ENCODE measurements at regions not wholly inside any gene's neighbourhood (a gene's known extent, or its start where the extent isn't known, plus 50 kb on each side); places are given as distances from the start of the nearest gene placed in this dataset.

GRCh38 chr3:43183456-43183855, 77.6 kb upstream of the POMGNT2 start:
- Histone ChIP-seq H3K27ac (replicated peaks) (no peak overlapping the region), H3K27me3 (ENCODE audit: insufficient read depth, poor library complexity, severe bottlenecking) (no peaks in the 10 kb centered on the region), H3K4me3 (replicated peaks; ENCODE audit: insufficient read depth, low read length) (no peak overlapping the region)
- TF ChIP-seq SPI1 (IDR thresholded peaks at IDR 0.05; ENCODE audit: borderline replicate concordance, low read depth) (no peak), REST (IDR thresholded peaks at IDR 0.05; ENCODE audit: insufficient replicate concordance, low read depth) (no peak), GABPA (IDR thresholded peaks at IDR 0.05; ENCODE audit: low read depth) (no peak), POLR2AphosphoS5 (IDR thresholded peaks at IDR 0.05; ENCODE audit: low read depth) (no peak)
- TF ChIP-seq, protein P1, sequence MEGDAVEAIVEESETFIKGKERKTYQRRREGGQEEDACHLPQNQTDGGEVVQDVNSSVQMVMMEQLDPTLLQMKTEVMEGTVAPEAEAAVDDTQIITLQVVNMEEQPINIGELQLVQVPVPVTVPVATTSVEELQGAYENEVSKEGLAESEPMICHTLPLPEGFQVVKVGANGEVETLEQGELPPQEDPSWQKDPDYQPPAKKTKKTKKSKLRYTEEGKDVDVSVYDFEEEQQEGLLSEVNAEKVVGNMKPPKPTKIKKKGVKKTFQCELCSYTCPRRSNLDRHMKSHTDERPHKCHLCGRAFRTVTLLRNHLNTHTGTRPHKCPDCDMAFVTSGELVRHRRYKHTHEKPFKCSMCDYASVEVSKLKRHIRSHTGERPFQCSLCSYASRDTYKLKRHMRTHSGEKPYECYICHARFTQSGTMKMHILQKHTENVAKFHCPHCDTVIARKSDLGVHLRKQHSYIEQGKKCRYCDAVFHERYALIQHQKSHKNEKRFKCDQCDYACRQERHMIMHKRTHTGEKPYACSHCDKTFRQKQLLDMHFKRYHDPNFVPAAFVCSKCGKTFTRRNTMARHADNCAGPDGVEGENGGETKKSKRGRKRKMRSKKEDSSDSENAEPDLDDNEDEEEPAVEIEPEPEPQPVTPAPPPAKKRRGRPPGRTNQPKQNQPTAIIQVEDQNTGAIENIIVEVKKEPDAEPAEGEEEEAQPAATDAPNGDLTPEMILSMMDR (IDR thresholded peaks at IDR 0.05; ENCODE audit: insufficient read depth, low read length), result no peak
- no peak for DNase-seq (ENCODE audit: low read depth in 1 of 2, low spot score in 1 of 2)

DNA sequence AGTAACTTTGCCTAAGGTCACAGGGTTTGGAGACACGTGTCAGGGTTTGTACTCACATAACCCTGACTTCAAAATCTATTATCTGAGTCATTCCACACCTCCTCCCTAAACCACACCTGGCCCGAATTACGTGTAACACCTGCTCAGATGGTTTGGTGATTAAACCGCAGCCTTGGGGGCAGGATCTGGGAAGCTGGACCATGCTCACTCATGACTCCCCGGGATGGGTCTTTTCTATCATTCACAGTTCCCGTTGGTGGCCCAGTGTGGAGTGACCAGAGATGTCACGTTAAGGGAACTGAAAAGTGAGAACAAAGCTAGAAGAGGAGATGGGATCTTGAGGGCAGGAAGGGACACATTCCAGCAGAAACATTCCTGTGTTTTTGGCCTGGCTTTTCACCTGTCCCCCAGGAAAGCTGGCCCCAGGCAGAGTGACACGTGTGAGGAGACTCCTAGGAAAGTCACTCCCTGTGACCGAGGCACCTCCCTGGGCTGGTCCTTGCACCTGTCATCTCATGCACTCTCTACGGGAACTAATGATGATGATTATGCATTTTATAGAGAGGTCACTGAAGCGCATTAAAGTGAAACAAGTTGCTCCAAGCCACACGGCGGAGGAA, 75.4 kb upstream of the POMGNT2 start:
- peak in 1 of 2 experiments; percentile 2 for DNase-seq (ENCODE audit: low read depth in 1 of 2, low spot score in 1 of 2)
- Histone ChIP-seq H3K27me3 (ENCODE audit: insufficient read depth, poor library complexity, severe bottlenecking) (no peaks in the 10 kb centered on the region), H3K27ac (replicated peaks) (no peak overlapping the region), H3K4me3 (replicated peaks; ENCODE audit: insufficient read depth, low read length) (no peak overlapping the region)
- no peak for TF ChIP-seq POLR2AphosphoS5 (IDR thresholded peaks at IDR 0.05; ENCODE audit: low read depth)

GRCh38 chr3:43180694-43181093, 74.8 kb upstream of the POMGNT2 start:
- Histone ChIP-seq H3K27ac (replicated peaks) (peak overlapping the region; percentile 53), H3K27me3 (ENCODE audit: insufficient read depth, poor library complexity, severe bottlenecking) (no peaks in the 10 kb centered on the region), H3K4me3 (replicated peaks; ENCODE audit: insufficient read depth, low read length) (no peak overlapping the region)
- no peak for TF ChIP-seq GABPA (IDR thresholded peaks at IDR 0.05; ENCODE audit: low read depth)
- DNase-seq (ENCODE audit: low read depth in 1 of 2, low spot score in 1 of 2), result peak in 1 of 2 experiments; percentile 26

GRCh38 chr3:43180027-43180426, 74.1 kb upstream of the POMGNT2 start:
- peak; percentile 45 to 69 for DNase-seq (ENCODE audit: low read depth in 1 of 2, low spot score in 1 of 2)
- TF ChIP-seq, protein P1 (IDR thresholded peaks at IDR 0.05; ENCODE audit: insufficient read depth, low read length), result no peak
- TF ChIP-seq SPI1 (IDR thresholded peaks at IDR 0.05; ENCODE audit: borderline replicate concordance, low read depth) (peak; percentile 49; the same call in 1 of the 2 replicates), REST (IDR thresholded peaks at IDR 0.05; ENCODE audit: insufficient replicate concordance, low read depth) (no peak), POLR2AphosphoS5 (IDR thresholded peaks at IDR 0.05; ENCODE audit: low read depth) (no peak), GABPA (IDR thresholded peaks at IDR 0.05; ENCODE audit: low read depth) (peak; percentile 56; the same call in 1 of the 2 replicates)
- H3K27me3 ChIP-seq (ENCODE audit: insufficient read depth, poor library complexity, severe bottlenecking), result no peaks in the 10 kb centered on the region
- no peak overlapping the region for H3K4me3 ChIP-seq (replicated peaks; ENCODE audit: insufficient read depth, low read length)
- H3K27ac ChIP-seq (replicated peaks), result peak overlapping the region; percentile 53

DNA sequence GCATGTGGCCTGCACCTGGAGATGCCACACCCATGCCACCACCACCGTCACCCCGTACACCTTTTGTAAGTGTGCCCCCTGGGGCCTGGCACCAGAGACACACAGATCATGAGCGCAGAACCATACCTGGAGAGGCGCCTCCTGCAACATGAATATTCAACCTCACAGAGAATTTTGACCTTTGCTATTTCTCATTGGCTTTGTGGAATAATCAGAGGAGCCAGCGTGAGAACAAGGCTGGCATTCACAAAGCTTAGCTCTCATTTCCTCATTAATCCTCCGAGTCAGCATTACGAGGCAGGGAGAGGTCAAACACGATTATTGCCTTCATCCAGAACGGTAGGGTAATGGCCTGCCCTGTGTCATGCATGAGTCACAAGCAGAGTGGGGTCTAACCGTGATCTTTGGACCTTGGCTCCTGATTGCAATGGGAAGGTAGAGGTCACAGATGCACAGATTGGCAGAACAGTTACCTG, 73.0 kb upstream of the POMGNT2 start:
- Histone ChIP-seq H3K27ac (replicated peaks) (no peak overlapping the region), H3K27me3 (ENCODE audit: insufficient read depth, poor library complexity, severe bottlenecking) (no peaks in the 10 kb centered on the region), H3K4me3 (replicated peaks; ENCODE audit: insufficient read depth, low read length) (no peak overlapping the region)
- DNase-seq (ENCODE audit: low read depth in 1 of 2, low spot score in 1 of 2), result no peak
- TF ChIP-seq REST (IDR thresholded peaks at IDR 0.05; ENCODE audit: insufficient replicate concordance, low read depth) (no peak), GABPA (IDR thresholded peaks at IDR 0.05; ENCODE audit: low read depth) (no peak), SPI1 (IDR thresholded peaks at IDR 0.05; ENCODE audit: borderline replicate concordance, low read depth) (no peak), POLR2AphosphoS5 (IDR thresholded peaks at IDR 0.05; ENCODE audit: low read depth) (no peak)
- TF ChIP-seq, protein P1 (IDR thresholded peaks at IDR 0.05; ENCODE audit: insufficient read depth, low read length), result no peak

Measured in HL-60 (cell line).